ENCODE measurements at regions not wholly inside any gene's neighbourhood (a gene's known extent, or its start where the extent isn't known, plus 50 kb on each side); places are given as distances from the start of the nearest gene placed in this dataset.

DNA sequence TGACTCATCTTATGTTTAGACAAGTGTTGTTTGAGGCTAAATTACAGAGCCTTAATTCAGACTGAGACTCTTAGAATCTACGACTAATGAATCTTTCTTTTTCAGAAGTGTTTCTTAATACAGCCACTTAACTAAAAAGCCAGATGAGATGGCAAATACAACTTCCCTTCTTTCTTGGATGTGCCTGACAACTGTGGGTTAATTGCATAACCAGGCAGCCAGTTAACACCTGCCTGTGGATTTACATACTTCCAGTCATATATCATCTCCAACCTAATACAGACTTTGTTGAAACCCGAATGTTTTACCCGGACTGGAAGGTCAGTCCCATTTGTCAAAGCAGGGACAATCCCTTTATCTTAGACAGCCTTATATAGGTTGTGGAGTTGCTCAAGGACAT lies 297.6 kb downstream of the VPS13C start:
- TF ChIP-seq CTCF (IDR thresholded peaks at IDR 0.05): no peak
- TF ChIP-seq POLR2A (IDR thresholded peaks at IDR 0.05): no peak

Measured in body of pancreas (tissue), 4 donors.